ENCODE measurements at regions not wholly inside any gene's neighbourhood (a gene's known extent, or its start where the extent isn't known, plus 50 kb on each side); places are given as distances from the start of the nearest gene placed in this dataset.

DNA sequence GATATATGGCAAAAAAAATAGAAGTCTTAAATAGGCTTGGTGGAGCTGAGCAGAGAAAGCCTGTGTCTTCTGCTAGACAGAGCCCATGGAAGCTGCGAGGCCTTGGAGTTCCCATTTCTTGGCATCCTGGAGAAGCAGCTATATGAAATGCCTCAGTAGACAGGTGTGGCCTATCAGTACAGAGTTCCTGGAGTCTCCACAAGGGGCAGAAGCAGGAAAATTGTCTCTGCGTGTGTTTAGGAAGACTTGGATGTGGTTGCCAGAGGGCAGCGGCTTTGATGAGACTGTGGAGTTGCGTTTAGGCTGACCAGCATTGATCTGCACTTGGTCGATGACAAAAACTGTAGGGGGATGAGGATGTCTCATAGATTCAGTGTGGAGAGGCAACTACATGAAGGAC lies 334.5 kb upstream of the SEL1L start:
- no peak overlapping the region for H3K4me3 ChIP-seq
- intact Hi-C loops (cut with DNase I): no loop called here
- ATAC-seq: no peak

DNA sequence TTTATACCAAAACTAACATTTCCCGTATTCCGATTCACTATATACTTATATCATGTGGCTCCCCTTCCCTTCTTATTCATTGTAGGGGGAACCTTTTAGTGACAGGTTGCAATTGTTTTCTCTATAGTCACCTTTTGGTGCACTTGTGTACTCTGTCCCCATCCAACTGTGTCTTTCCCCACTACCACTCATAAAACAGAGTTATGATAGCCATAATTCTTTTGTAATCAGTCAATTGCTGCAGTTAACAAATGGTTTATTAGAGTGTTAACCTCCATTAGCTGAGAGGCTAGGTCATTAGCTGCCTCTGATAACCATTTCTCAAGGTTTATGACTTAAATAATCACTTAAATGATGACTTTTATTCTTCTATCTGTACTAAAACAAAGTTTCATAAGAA lies 338.1 kb upstream of the SEL1L start:
- intact Hi-C loops (cut with DNase I): no loop called here
- Histone ChIP-seq H3K9me3 (no peaks in the 10 kb centered on the region), H3K4me1 (no peaks in the 10 kb centered on the region), H3K36me3 (no peaks in the 10 kb centered on the region), H3K27me3 (no peaks in the 10 kb centered on the region), H3K4me3 (no peak overlapping the region), H3K27ac (no peak overlapping the region)
- ATAC-seq (no peak), DNase-seq (no peak)
- TF ChIP-seq, protein P1, sequence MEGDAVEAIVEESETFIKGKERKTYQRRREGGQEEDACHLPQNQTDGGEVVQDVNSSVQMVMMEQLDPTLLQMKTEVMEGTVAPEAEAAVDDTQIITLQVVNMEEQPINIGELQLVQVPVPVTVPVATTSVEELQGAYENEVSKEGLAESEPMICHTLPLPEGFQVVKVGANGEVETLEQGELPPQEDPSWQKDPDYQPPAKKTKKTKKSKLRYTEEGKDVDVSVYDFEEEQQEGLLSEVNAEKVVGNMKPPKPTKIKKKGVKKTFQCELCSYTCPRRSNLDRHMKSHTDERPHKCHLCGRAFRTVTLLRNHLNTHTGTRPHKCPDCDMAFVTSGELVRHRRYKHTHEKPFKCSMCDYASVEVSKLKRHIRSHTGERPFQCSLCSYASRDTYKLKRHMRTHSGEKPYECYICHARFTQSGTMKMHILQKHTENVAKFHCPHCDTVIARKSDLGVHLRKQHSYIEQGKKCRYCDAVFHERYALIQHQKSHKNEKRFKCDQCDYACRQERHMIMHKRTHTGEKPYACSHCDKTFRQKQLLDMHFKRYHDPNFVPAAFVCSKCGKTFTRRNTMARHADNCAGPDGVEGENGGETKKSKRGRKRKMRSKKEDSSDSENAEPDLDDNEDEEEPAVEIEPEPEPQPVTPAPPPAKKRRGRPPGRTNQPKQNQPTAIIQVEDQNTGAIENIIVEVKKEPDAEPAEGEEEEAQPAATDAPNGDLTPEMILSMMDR (IDR thresholded peaks at IDR 0.05): no peak

More for the DNA sequence above, 334.5 kb upstream of the SEL1L start:
- Histone ChIP-seq H3K36me3 (no peaks in the 10 kb centered on the region), H3K4me1 (no peaks in the 10 kb centered on the region), H3K27ac (no peak overlapping the region), H3K9me3 (no peaks in the 10 kb centered on the region), H3K27me3 (no peaks in the 10 kb centered on the region)
- TF ChIP-seq, protein P1 (IDR thresholded peaks at IDR 0.05): no peak
- no peak for DNase-seq

DNA sequence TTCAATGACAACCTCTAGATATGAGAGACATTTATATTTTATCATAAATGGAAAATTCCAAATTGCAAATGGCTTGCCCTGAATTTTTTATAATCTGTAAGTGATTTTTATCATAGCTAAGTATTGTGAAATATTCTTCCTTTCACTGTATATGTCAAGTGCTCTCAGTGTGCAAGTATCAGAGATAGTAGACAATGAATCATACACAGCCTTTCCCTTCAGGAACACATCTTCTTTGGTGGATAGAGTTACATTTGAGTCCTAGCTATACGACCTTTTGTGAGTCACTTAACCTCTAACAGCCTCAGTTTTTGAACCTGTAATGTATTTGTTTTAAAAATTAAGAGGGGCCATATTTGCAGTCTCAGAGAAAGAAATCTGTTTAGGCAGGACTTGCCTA lies 350.7 kb upstream of the SEL1L start:
- Histone ChIP-seq H3K4me3 (no peak overlapping the region), H3K4me1 (no peaks in the 10 kb centered on the region), H3K36me3 (no peaks in the 10 kb centered on the region), H3K27me3 (no peaks in the 10 kb centered on the region), H3K27ac (no peak overlapping the region), H3K9me3 (no peaks in the 10 kb centered on the region)
- TF ChIP-seq, protein P1 (IDR thresholded peaks at IDR 0.05): no peak
- intact Hi-C loops (cut with DNase I): no loop called here
- DNase-seq (no peak), ATAC-seq (no peak)

DNA sequence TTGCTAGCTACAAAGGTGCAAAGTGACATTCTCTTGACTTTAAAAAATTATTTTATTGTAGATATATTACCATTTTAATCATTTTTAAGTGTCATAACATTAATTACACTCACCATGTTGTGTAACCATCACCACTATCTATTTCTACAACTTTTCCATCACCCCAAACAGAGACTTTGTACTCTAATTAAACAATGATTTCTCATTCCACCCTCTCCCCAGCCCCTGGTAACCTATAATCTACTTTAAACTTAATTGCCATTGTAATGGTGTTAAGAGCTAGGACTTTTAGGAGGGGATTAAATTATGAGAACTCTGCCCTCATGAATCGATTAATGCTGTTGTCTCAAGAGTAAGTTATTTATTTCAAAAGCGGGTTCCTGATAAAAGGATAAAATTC lies 352.9 kb upstream of the SEL1L start:
- intact Hi-C loops (cut with DNase I): no loop called here
- DNase-seq (no peak), ATAC-seq (no peak)
- Histone ChIP-seq H3K9me3 (no peaks in the 10 kb centered on the region), H3K27ac (no peak overlapping the region), H3K4me3 (no peak overlapping the region), H3K36me3 (no peaks in the 10 kb centered on the region), H3K4me1 (no peaks in the 10 kb centered on the region), H3K27me3 (no peaks in the 10 kb centered on the region)
- TF ChIP-seq, protein P1 (IDR thresholded peaks at IDR 0.05): no peak

DNA sequence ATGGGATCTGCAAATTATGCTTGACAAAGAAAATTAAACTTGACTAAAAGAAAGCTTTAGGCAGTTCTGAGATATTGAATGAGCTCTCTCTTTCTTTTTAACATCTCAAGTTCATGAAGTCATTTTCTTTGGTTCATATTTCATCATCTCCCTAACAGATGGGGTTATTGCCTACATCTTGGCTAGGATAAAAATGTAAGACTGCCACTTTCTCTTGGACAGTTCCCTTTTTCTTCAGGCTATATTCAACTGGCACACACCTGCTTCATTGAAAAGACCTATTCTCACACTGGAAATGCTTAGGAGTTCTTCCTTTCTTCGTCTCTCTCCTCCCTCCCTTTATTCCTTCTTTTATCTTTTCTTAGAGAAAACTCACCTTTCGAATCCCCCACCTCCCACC lies 355.9 kb upstream of the SEL1L start:
- no peak overlapping the region for H3K4me3 ChIP-seq
- H3K36me3 ChIP-seq: no peaks in the 10 kb centered on the region
- no peak for DNase-seq
- ATAC-seq: no peak
- TF ChIP-seq, protein P1 (IDR thresholded peaks at IDR 0.05): no peak
- intact Hi-C loops (cut with DNase I): no loop called here
- no peaks in the 10 kb centered on the region for H3K27me3 ChIP-seq
- H3K27ac ChIP-seq: no peak overlapping the region
- no peaks in the 10 kb centered on the region for H3K9me3 ChIP-seq
- no peaks in the 10 kb centered on the region for H3K4me1 ChIP-seq

DNA sequence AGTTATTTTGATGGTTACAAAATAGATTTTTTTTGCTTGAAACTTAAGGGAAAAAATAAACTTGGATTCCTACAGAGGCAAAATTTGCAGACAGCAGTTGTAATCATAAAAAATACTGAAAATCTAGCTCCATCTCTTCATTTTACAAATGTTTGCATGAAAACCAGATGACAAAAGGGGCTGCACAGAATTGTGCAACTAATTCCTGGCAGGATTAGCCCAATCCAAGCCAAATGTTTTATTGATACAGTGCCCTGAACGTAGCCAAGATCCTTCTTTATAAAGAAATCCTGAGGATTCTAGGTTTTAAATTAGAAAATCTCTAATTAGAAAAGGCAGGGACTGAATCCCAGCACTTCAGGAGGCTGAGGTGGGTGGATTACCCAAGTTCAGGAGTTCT lies 356.4 kb upstream of the SEL1L start:
- no peak overlapping the region for H3K27ac ChIP-seq
- intact Hi-C loops (cut with DNase I): no loop called here
- H3K36me3 ChIP-seq: no peaks in the 10 kb centered on the region
- no peaks in the 10 kb centered on the region for H3K9me3 ChIP-seq
- no peak overlapping the region for H3K4me3 ChIP-seq
- no peak for ATAC-seq
- DNase-seq: no peak
- H3K4me1 ChIP-seq: no peaks in the 10 kb centered on the region
- TF ChIP-seq, protein P1 (IDR thresholded peaks at IDR 0.05): no peak
- no peaks in the 10 kb centered on the region for H3K27me3 ChIP-seq
